Fibroblast of skin of right biceps (primary cell): ENCODE measurements at regions not wholly inside any gene's neighbourhood (a gene's known extent, or its start where the extent isn't known, plus 50 kb on each side); places are given as distances from the start of the nearest gene placed in this dataset.
A peak's percentile ranks its signal among the peaks of the same experiment; 100 is the strongest.

Experiments used
- DNase-seq: peaks from one replicate; pipeline ENCODE4 v3.0.0-alpha.2; 2013

DNA sequence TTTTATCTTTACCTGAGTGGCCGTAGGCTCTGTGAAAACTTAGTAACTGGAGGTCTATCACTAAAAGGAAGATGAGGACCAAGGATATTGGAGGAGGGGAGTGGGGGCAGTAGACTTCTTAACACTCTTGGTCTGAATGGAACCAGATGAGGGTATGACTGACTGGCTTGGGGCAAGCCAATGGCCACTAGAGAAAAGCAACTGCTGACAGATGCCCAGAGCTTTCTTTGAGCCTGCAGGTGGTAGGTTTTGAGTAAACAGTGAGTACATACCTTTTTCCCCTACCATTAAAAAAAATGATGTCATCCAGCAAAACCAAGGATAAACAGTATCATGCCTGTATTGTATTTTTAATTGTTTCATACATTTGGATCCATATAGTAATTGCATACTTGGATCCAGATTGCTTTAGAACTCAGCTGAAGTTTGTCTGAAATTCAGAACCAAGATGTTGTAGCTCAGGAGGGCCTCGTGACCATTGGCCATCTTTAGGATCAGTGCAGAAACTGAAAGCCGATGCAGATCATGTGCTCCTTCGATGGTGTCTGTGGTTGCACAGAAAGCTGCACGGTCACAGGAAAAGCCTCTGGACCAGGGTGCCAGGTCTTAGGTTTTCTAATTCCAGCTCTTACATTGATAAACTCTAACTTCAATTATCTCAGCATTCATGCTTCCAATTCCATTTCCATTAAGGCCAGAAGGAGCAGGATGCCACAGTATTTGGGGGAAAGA is 131.0 kb downstream of the PDGFRA start:
- DNase-seq = no peak

DNA sequence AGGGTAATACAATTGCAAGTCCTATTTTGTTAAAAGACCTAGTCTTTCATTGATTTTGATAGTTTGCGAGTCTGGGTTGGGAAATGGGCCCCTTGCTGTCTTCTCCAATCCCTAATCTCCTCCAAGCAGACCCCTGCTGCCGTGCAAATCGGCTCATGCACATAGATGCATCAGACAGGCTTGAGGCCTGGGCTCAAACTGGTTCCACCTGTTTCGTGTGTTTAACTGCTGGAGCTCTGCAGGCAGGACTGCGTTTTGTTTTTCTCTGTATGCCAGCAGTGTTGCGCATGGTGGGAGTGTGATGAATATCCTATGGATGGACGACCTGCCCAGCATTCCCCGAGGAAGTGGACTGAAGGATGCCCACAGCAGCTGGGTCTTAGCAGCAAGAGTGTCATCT is 133.9 kb downstream of the PDGFRA start:
- no peak for DNase-seq

DNA sequence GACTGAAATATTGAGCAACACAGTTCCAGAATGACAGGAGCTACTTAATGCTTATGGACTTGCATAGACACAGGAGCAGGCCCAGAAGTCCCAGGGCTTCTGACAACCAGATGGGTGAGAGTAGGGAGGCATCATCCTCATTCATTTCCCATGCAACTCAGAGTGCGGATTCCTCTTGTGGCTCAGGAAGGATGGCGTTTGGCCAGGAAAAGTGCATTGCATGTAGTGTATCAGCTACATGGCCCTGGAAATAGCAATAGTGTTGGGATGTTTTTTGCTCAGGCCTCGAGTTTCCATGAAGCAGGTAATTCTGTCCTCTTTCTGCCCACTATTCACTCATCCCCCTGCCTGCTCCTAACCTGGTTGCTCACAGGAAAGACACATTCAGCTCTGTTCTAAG is 136.6 kb downstream of the PDGFRA start:
- peak; percentile 26 for DNase-seq

- DNase-seq = no peak
Observed at GRCh38 chr4:54367059-54367458, 138.0 kb downstream of the PDGFRA start.

GRCh38 chr4:54368281-54369265 is 139.5 kb downstream of the PDGFRA start:
- no peak for DNase-seq

GRCh38 chr4:54371173-54371572 is 142.1 kb downstream of the PDGFRA start:
- DNase-seq = peak; percentile 25

DNA sequence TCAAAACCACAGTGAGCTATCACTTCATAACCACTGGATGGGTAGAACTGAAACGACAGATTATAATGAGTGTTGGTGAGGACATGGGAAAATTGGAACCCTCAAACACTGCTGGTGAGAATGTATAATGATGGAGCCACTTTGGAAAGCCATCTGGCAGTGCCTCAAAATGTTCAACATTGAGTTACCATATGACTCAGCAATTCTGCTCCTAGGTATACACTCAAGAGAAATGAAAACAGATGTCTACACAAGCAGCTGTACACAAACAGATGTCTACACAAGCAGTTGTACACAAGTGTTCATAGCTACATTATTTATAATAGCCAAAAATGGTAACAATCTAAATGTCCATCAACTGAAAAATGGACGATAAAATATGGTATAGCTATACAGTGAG is 143.9 kb downstream of the PDGFRA start:
- DNase-seq = no peak

DNA sequence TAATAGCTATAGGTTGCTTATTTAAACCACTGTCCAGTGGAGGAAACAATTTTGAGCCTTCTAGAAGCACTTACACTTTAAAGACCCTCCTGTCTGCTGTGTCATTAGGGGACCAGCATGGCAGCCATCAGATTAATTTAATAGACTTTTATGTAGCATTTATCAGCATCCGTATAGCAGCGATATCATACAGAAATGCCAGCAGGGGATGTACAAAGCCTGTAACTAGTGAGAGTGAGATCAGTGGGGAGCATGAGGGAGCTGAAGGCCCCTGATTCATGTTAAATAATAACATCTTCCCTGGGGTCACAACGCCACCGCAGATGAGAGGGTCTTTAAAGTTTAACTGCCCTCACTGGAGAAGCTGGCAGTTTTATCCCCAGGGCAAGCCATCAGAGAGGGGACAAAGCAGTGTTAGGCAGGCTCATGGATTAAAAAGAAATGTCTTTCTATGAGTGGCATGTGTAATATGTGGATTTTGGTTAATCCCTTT is 144.7 kb downstream of the PDGFRA start:
- DNase-seq = no peak

DNA sequence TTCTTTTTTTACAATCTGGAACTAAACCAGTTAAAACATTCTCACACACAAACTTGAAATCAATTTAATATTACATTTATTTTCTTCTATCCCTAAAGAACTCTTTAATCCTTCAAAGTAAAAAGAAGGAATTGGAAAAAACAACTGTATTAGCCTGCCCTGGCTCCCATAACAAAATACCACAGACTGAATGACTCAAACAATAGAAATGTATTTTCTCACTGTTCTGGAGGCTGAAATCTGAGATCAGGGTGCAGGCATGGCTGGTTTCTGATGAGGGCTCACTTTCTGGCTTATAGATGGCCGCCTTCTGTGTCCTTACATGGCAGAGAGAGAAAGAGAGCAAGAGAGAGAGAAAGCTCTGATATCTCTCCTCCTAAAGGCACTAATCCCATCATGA is 149.4 kb downstream of the PDGFRA start:
- peak; percentile 48 for DNase-seq

DNA sequence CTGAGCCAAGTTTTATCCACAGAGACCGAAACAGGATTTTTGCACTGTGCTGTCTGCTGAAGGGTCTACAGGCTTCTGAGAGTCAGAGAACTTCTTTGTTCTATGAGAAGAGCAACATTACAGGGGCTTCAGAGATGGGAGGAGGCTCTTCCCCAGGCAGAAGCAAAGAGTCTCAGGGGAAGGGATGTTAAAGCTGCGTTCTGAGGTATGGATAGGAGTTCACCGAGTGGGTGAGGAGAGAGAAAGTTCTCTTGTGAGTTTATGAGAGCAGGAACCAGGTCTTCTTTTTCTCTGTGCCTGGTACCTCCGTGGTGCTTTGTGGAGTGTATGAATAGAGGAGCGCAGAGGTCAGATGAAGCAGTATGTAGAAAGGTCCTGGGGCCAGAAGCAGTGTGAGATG is 155.1 kb downstream of the PDGFRA start:
- DNase-seq = no peak

- peak; percentile 46 for DNase-seq
Observed at GRCh38 chr4:54384563-54384962, 155.5 kb downstream of the PDGFRA start.

GRCh38 chr4:54386042-54386669 is 157.1 kb downstream of the PDGFRA start:
- DNase-seq = no peak

GRCh38 chr4:54386693-54387092 is 157.6 kb downstream of the PDGFRA start:
- DNase-seq = no peak

DNA sequence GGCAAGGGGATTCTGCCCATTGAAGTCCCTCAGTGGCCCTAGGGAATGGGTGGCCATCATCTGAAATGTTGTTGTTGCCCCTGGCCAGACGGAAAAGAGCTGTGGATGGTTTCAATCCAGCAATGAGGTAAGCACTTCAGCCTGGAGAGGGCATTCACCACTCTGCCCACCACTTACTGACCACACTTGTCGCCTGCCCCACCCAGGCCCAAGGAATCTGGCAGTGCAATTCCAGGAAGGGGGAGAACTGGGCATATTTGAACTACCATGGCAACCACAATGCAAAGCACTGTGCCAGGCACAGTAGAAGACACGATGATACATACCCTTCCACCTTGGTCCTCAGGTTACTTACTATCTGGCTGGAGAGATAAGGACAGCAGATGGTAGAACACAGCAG is 161.6 kb downstream of the PDGFRA start:
- DNase-seq = no peak

DNA sequence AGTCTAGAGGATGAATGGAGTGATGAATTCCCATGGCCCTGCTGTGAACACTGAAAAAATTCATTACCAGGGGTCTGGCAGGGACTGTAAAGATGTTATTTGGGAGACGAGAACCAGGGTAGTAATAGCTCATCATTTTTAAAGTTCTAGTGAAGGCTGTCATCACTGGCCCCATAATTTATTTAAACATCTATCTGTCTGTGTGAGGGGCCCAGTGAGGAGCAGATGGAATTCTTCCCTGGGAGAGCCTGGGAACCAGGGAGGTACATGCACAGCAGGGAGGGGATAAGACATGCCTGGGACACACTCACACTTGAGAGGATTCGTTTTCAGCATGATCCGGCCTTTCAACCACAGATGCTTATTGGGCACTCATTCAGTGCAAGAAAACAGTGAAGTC is 162.0 kb downstream of the PDGFRA start:
- peak; percentile 31 for DNase-seq

DNA sequence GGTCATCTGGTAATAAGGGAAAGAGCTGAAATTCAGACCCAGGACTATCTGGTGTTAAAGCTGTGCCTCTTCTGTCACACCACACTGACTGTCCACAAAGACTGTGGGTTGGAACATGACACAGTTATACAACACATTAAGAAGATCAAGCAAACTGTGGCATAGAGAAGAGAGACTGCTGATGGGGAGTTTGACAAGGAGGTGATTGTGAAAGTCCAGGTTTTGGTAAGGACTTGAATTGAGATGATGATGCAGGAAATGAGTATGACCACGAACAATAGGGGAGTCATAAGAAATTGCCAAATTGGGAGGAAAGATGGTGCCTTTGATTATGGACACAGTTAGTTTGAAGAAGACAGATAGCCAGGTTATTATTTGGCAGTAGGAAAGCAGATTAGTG is 163.4 kb downstream of the PDGFRA start:
- no peak for DNase-seq

- no peak for DNase-seq
Observed at GRCh38 chr4:54393243-54393642, 164.2 kb downstream of the PDGFRA start.

DNA sequence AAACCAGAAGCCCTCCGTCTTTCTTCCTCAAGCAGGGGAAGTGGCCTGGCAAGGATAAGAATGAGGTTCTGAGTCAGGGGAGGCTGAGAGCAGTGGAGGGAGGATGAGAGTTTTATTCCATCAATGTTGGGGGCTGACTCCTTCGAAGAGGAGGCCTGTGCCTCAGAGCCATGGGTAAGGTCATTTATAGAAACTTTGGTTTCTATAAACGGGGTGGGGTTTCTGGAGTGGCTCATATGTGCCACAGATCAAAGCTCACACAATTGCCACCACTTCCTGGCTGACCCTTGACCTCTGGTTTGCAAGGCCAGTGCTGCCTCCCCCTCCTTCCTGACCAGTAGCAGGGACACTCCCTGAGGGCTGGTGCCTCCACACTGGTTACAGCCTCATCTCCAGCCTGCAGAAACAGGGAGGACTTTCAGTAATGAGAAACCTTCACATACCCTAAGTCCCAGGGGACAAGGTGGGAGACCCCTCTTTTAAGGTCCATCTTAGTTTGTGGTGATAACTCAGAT is 166.0 kb downstream of the PDGFRA start:
- no peak for DNase-seq

- peak; percentile 14 for DNase-seq
Observed at GRCh38 chr4:54400188-54400587, 171.1 kb downstream of the PDGFRA start.

DNA sequence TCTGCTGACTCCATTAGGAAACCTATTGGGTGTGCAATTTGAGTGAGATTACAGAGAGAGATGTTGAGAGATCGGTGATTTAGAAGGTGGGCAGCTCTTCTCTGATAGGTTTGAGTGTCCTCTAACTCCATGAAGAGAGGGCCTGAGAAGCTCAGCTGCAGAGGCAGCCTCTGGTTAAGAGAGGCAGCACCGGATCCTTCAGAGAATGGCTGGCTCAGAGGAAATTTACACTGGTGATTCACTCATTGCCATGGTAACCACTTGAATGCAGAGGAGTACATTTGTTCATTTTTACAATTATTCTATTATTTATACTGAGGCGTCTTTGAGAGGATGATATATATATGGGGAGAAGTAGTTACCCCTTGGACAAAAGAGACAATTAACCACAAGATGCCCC is 171.7 kb downstream of the PDGFRA start:
- peak; percentile 82 for DNase-seq

- DNase-seq = no peak
Observed at GRCh38 chr4:54402880-54403480, 173.9 kb downstream of the PDGFRA start.

DNA sequence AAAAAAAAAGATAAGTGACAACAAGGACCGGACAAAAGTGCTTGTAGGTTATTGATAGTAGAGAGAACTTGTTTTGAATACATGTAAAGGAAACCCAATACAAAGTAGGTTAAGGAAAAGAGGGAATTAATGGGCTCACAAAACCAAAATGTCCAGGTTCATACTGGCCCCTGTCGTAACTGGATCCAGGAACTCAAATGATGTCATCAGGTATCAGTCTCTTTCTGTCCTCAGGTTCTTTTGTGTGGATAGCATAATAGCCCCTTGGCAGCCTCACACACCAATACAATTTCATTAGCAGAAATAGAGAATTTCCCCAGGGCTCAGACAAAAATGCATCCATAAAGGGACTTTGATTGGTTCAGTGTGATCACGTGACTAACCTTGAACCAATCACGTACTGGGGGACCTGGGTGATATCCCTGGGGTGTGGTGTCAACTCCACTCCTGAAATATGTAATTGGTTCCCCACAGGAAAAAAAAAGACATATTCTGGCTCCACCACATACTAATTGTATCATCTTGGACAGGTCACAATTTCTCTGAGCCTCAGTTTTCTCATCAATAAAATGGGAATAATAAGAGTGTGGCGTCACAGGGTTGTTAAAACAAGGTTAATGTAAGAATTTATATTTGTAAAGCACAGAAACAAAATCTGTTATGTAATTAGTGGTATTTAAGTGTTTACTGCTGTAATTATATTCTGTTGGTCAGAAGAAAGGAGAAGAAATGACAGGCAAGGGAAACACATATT is 174.8 kb downstream of the PDGFRA start:
- no peak for DNase-seq
